CD8-positive, alpha-beta memory T cell (primary cell): ENCODE measurements at regions not wholly inside any gene's neighbourhood (a gene's known extent, or its start where the extent isn't known, plus 50 kb on each side); places are given as distances from the start of the nearest gene placed in this dataset.

Source experiments
- CTCF ChIA-PET: fragments of 350-600 bp; sonication (Branson Sonifier 250); formaldehyde crosslinking; loops from one replicate; lab custom pipeline; 2021; ENCODE audit warnings: antibody characterized with exemption; lab: Charles Lee
- POLR2A ChIA-PET: fragments of 350-600 bp; sonication (Branson Sonifier 250); formaldehyde crosslinking; loops from one replicate; lab custom pipeline; 2021; ENCODE audit warnings: antibody characterized with exemption; lab: Charles Lee
- DNase-seq, 5 donors: peaks; one replicate each; pipeline versions ENCODE4 v3.0.0 to v3.0.0-alpha.2; 2020 to 2022; ENCODE audit warnings: mixed read lengths in 1 of 5
- H3K27ac ChIP-seq: one replicate; pipeline ENCODE4 v1.7.0; 2013; ENCODE audit warnings: low read depth, mild to moderate bottlenecking, low read length, moderate library complexity
- H3K27me3 ChIP-seq: 2 replicates; pipeline ENCODE4 v1.7.0; 2013; ENCODE audit warnings: low read length, mild to moderate bottlenecking; ENCODE audit not compliant: insufficient read depth, poor library complexity, severe bottlenecking
- H3K36me3 ChIP-seq: 2 replicates; pipeline ENCODE4 v1.7.0; 2013; ENCODE audit warnings: mild to moderate bottlenecking, low read length, moderate library complexity; ENCODE audit not compliant: insufficient read depth
- H3K4me1 ChIP-seq: 2 replicates; pipeline ENCODE4 v1.7.0; 2013; ENCODE audit warnings: mild to moderate bottlenecking, low read length, moderate library complexity; ENCODE audit not compliant: insufficient read depth
- H3K4me3 ChIP-seq: 2 replicates; pipeline ENCODE4 v1.7.0; 2013; ENCODE audit warnings: mild to moderate bottlenecking, low read length
- H3K9me3 ChIP-seq: 2 replicates; pipeline ENCODE4 v1.7.0; 2013; ENCODE audit warnings: mild to moderate bottlenecking, low read length
- H3K27ac Mint-ChIP-seq, 8 donors: one replicate each; pipeline ENCODE4 v1.8.0; 2020 to 2021; ENCODE audit warnings: mixed read lengths in 8 of 8, mild to moderate bottlenecking in 6 of 8, inconsistent platforms in 3 of 8, moderate library complexity in 3 of 8
- H3K27me3 Mint-ChIP-seq, 2 donors: one replicate each; pipeline ENCODE4 v1.8.0; 2020 to 2021; ENCODE audit warnings: mixed read lengths in 2 of 2, mild to moderate bottlenecking in 1 of 2, moderate library complexity in 1 of 2
- H3K36me3 Mint-ChIP-seq, 3 donors: one replicate each; pipeline ENCODE4 v1.8.0; 2020 to 2021; ENCODE audit warnings: mixed read lengths in 3 of 3, inconsistent platforms in 1 of 3, mild to moderate bottlenecking in 1 of 3
- H3K4me1 Mint-ChIP-seq, 3 donors: one replicate each; pipeline ENCODE4 v1.8.0; 2020 to 2021; ENCODE audit warnings: mixed read lengths in 3 of 3, inconsistent platforms in 1 of 3, mild to moderate bottlenecking in 1 of 3
- H3K4me3 Mint-ChIP-seq, 7 donors: one replicate each; pipeline ENCODE4 v1.8.0; 2020 to 2021; ENCODE audit warnings: mixed read lengths in 7 of 7, mild to moderate bottlenecking in 6 of 7, moderate library complexity in 4 of 7, inconsistent platforms in 2 of 7
- H3K9me3 Mint-ChIP-seq, 5 donors: one replicate each; pipeline ENCODE4 v1.8.0; 2020 to 2022; ENCODE audit warnings: mixed read lengths in 5 of 5, mild to moderate bottlenecking in 3 of 5, moderate library complexity in 2 of 5, inconsistent platforms in 1 of 5

GRCh38 chr6:139713424-139713823 lies 339.0 kb upstream of the CITED2 start:
- ChIA-PET CTCF (interaction anchor here (1.5 kb wide), 1 partner anchor 8 kb away, joined by 3 read pairs; no protein-coding TSS in a partner anchor), POLR2A (no interaction called here)
- Histone ChIP-seq H3K9me3 (no peaks in the 10 kb centered on the region), H3K27ac (no peak overlapping the region), H3K27me3 (no peaks in the 10 kb centered on the region), H3K4me1 (no peaks in the 10 kb centered on the region), H3K36me3 (no peaks in the 10 kb centered on the region), H3K4me3 (no peak overlapping the region)
- peaks cover 3 to 14% of the 10 kb centered on the region in 2 donors for H3K27me3 Mint-ChIP-seq
- no peak overlapping the region for H3K4me3 Mint-ChIP-seq
- no peak for DNase-seq
- no peaks in the 10 kb centered on the region for H3K36me3 Mint-ChIP-seq
- H3K9me3 Mint-ChIP-seq, result no peaks in the 10 kb centered on the region
- H3K27ac Mint-ChIP-seq, result no peak overlapping the region
- H3K4me1 Mint-ChIP-seq, result no peaks in the 10 kb centered on the region

- H3K9me3 ChIP-seq, result no peaks in the 10 kb centered on the region
- no peaks in the 10 kb centered on the region for H3K27me3 ChIP-seq
- no peak overlapping the region for H3K4me3 ChIP-seq
- no peaks in the 10 kb centered on the region for H3K4me1 ChIP-seq
- no peaks in the 10 kb centered on the region for H3K36me3 ChIP-seq
- POLR2A ChIA-PET, result no interaction called here
- Mint-ChIP-seq H3K27me3 (peaks cover 3 to 14% of the 10 kb centered on the region in 2 donors), H3K4me1 (no peaks in the 10 kb centered on the region), H3K27ac (no peak overlapping the region), H3K36me3 (no peaks in the 10 kb centered on the region), H3K9me3 (no peaks in the 10 kb centered on the region), H3K4me3 (no peak overlapping the region)
- no peak for DNase-seq
- CTCF ChIA-PET, result interaction anchor here (1.5 kb wide), 1 partner anchor 8 kb away, joined by 3 read pairs; no protein-coding TSS in a partner anchor
- no peak overlapping the region for H3K27ac ChIP-seq
Observed at GRCh38 chr6:139712830-139713229, 338.4 kb upstream of the CITED2 start.

- Histone ChIP-seq H3K36me3 (no peaks in the 10 kb centered on the region), H3K27me3 (no peaks in the 10 kb centered on the region), H3K4me3 (no peak overlapping the region), H3K4me1 (no peaks in the 10 kb centered on the region), H3K27ac (no peak overlapping the region), H3K9me3 (no peaks in the 10 kb centered on the region)
- no peak overlapping the region for H3K4me3 Mint-ChIP-seq
- CTCF ChIA-PET, result interaction anchor here (1.5 kb wide), 1 partner anchor 9 kb away, joined by 3 read pairs; no protein-coding TSS in a partner anchor
- H3K27ac Mint-ChIP-seq, result no peak overlapping the region
- H3K36me3 Mint-ChIP-seq, result no peaks in the 10 kb centered on the region
- peaks cover 3 to 14% of the 10 kb centered on the region in 2 donors for H3K27me3 Mint-ChIP-seq
- H3K9me3 Mint-ChIP-seq, result no peaks in the 10 kb centered on the region
- DNase-seq, result no peak
- H3K4me1 Mint-ChIP-seq, result no peaks in the 10 kb centered on the region
- POLR2A ChIA-PET, result no interaction called here
Observed at GRCh38 chr6:139711804-139712585, 337.5 kb upstream of the CITED2 start.

- Histone ChIP-seq H3K9me3 (no peaks in the 10 kb centered on the region), H3K4me1 (no peaks in the 10 kb centered on the region), H3K36me3 (no peaks in the 10 kb centered on the region), H3K27me3 (no peaks in the 10 kb centered on the region), H3K4me3 (no peak overlapping the region), H3K27ac (no peak overlapping the region)
- no peaks in the 10 kb centered on the region for H3K4me1 Mint-ChIP-seq
- peaks cover 3 to 14% of the 10 kb centered on the region in 2 donors for H3K27me3 Mint-ChIP-seq
- POLR2A ChIA-PET, result no interaction called here
- H3K27ac Mint-ChIP-seq, result no peak overlapping the region
- no peak for DNase-seq
- H3K9me3 Mint-ChIP-seq, result no peaks in the 10 kb centered on the region
- H3K36me3 Mint-ChIP-seq, result no peaks in the 10 kb centered on the region
- CTCF ChIA-PET, result no interaction called here
- no peak overlapping the region for H3K4me3 Mint-ChIP-seq
Observed at GRCh38 chr6:139710556-139710955, 336.1 kb upstream of the CITED2 start.

- no peak overlapping the region for H3K27ac ChIP-seq
- H3K27ac Mint-ChIP-seq, result no peak overlapping the region
- CTCF ChIA-PET, result no interaction called here
Observed at GRCh38 chr6:139708337-139709199, 334.1 kb upstream of the CITED2 start.

GRCh38 chr6:139706912-139707311 lies 332.5 kb upstream of the CITED2 start:
- Mint-ChIP-seq H3K4me1 (no peaks in the 10 kb centered on the region), H3K9me3 (peaks cover 0 to 6% (median 0%) of the 10 kb centered on the region in 5 donors), H3K27ac (no peak overlapping the region), H3K4me3 (no peak overlapping the region), H3K36me3 (peaks cover 0 to 9% (median 0%) of the 10 kb centered on the region in 3 donors), H3K27me3 (peaks cover 3 to 9% of the 10 kb centered on the region in 2 donors)
- Histone ChIP-seq H3K27ac (no peak overlapping the region), H3K4me1 (no peaks in the 10 kb centered on the region), H3K27me3 (no peaks in the 10 kb centered on the region), H3K36me3 (no peaks in the 10 kb centered on the region), H3K9me3 (no peaks in the 10 kb centered on the region), H3K4me3 (no peak overlapping the region)
- ChIA-PET CTCF (no interaction called here), POLR2A (no interaction called here)
- DNase-seq, result no peak

More at GRCh38 chr6:139708337-139709199, 334.1 kb upstream of the CITED2 start:
- Histone ChIP-seq H3K4me1 (no peaks in the 10 kb centered on the region), H3K4me3 (no peak overlapping the region), H3K9me3 (no peaks in the 10 kb centered on the region), H3K36me3 (no peaks in the 10 kb centered on the region), H3K27me3 (no peaks in the 10 kb centered on the region)
- Mint-ChIP-seq H3K27me3 (peaks cover 3 to 11% of the 10 kb centered on the region in 2 donors), H3K4me3 (no peak overlapping the region), H3K4me1 (no peaks in the 10 kb centered on the region), H3K36me3 (peaks cover 0 to 7% (median 0%) of the 10 kb centered on the region in 3 donors), H3K9me3 (peaks cover 0 to 6% (median 0%) of the 10 kb centered on the region in 5 donors)
- POLR2A ChIA-PET, result interaction anchor here (0.5 kb wide), 1 partner anchor 335 kb away, joined by 3 read pairs; no protein-coding TSS in a partner anchor
- no peak for DNase-seq

GRCh38 chr6:139705284-139705683 lies 330.8 kb upstream of the CITED2 start:
- Mint-ChIP-seq H3K4me1 (no peaks in the 10 kb centered on the region), H3K36me3 (peaks cover 0 to 22% (median 0%) of the 10 kb centered on the region in 3 donors), H3K9me3 (peaks cover 0 to 6% (median 0%) of the 10 kb centered on the region in 5 donors), H3K4me3 (no peak overlapping the region), H3K27ac (no peak overlapping the region), H3K27me3 (peaks cover 0 to 4% of the 10 kb centered on the region in 2 donors)
- CTCF ChIA-PET, result no interaction called here
- H3K27ac ChIP-seq, result no peak overlapping the region
- no peaks in the 10 kb centered on the region for H3K4me1 ChIP-seq
- H3K36me3 ChIP-seq, result no peaks in the 10 kb centered on the region
- no peaks in the 10 kb centered on the region for H3K9me3 ChIP-seq
- no peak overlapping the region for H3K4me3 ChIP-seq
- DNase-seq, result no peak
- no peaks in the 10 kb centered on the region for H3K27me3 ChIP-seq
- POLR2A ChIA-PET, result no interaction called here

- POLR2A ChIA-PET, result no interaction called here
- Mint-ChIP-seq H3K4me1 (no peaks in the 10 kb centered on the region), H3K4me3 (no peak overlapping the region)
Observed at GRCh38 chr6:139703780-139704179, 329.3 kb upstream of the CITED2 start.

More at GRCh38 chr6:139703780-139704179, 329.3 kb upstream of the CITED2 start:
- Histone ChIP-seq H3K4me1 (no peaks in the 10 kb centered on the region), H3K9me3 (no peaks in the 10 kb centered on the region), H3K36me3 (no peaks in the 10 kb centered on the region), H3K27ac (no peak overlapping the region), H3K4me3 (no peak overlapping the region), H3K27me3 (no peaks in the 10 kb centered on the region)
- no peaks in the 10 kb centered on the region for H3K27me3 Mint-ChIP-seq
- CTCF ChIA-PET, result no interaction called here
- no peak overlapping the region for H3K27ac Mint-ChIP-seq
- no peak for DNase-seq
- H3K9me3 Mint-ChIP-seq, result peaks cover 0 to 6% (median 0%) of the 10 kb centered on the region in 5 donors
- H3K36me3 Mint-ChIP-seq, result peaks cover 0 to 29% (median 0%) of the 10 kb centered on the region in 3 donors
